ENCODE measurements at regions not wholly inside any gene's neighbourhood (a gene's known extent, or its start where the extent isn't known, plus 50 kb on each side); places are given as distances from the start of the nearest gene placed in this dataset.

DNA sequence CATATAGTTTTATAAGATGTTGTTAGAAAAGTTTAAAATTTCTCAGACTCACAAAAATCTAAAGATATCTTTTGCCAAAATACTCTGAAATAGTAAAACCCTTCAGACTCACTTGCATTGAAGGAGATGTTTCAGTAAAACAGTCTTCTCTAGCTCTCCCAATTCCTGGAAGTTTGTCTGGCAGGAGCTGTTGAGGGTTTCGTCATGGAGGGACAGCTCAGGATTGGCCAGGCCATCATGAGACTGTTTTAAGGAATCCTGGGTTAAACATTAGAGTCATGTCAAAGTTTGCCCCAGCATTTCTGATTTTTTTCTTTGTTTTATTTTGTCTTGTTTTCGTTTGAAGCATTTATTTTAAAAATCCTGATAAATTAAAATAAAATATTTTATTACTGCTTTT lies 293.8 kb upstream of the PBX1 start:
- Mint-ChIP-seq H3K36me3 (ENCODE audit: low read depth) (no peaks in the 10 kb centered on the region), H3K27me3 (ENCODE audit: low read depth) (no peaks in the 10 kb centered on the region), H3K4me1 (ENCODE audit: low read depth) (no peaks in the 10 kb centered on the region), H3K4me3 (no peak overlapping the region), H3K27ac (no peak overlapping the region), H3K9me3 (peaks cover 17% of the 10 kb centered on the region)
- DNase-seq (ENCODE audit: low spot score) = no peak

GRCh38 chr1:164272156-164272555 lies 286.8 kb upstream of the PBX1 start:
- H3K36me3 Mint-ChIP-seq (ENCODE audit: low read depth) = no peaks in the 10 kb centered on the region
- H3K9me3 Mint-ChIP-seq = peaks cover 24% of the 10 kb centered on the region
- H3K27ac Mint-ChIP-seq = no peak overlapping the region
- no peaks in the 10 kb centered on the region for H3K27me3 Mint-ChIP-seq (ENCODE audit: low read depth)
- no peak for DNase-seq (ENCODE audit: low spot score)
- no peaks in the 10 kb centered on the region for H3K4me1 Mint-ChIP-seq (ENCODE audit: low read depth)
- H3K4me3 Mint-ChIP-seq = no peak overlapping the region

- Mint-ChIP-seq H3K36me3 (ENCODE audit: low read depth) (no peaks in the 10 kb centered on the region), H3K4me3 (no peak overlapping the region), H3K4me1 (ENCODE audit: low read depth) (no peaks in the 10 kb centered on the region), H3K9me3 (peaks cover 33% of the 10 kb centered on the region), H3K27ac (no peak overlapping the region), H3K27me3 (ENCODE audit: low read depth) (no peaks in the 10 kb centered on the region)
- no peak for DNase-seq (ENCODE audit: low spot score)
Measured at GRCh38 chr1:164296172-164296571, 262.8 kb upstream of the PBX1 start.

DNA sequence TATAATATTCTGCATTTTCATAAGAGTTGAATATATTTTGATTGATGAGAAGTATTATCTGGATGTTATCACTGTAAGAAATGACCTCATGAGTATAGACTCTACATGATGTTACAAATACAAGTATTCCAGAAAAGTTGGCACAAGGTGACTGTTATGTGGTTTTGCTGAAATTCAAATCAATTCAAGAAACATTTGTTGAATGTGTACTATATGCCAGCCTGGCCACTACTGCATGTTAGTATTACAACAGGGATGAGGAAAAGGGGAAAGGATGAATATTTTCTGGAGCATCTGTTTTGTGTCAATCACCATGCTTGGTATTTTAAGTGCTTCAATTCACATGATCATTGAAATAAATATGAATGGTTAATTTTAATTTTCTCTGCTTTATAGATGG lies 250.9 kb upstream of the PBX1 start:
- no peak overlapping the region for H3K4me3 Mint-ChIP-seq
- no peaks in the 10 kb centered on the region for H3K4me1 Mint-ChIP-seq (ENCODE audit: low read depth)
- no peak for DNase-seq (ENCODE audit: low spot score)
- peaks cover 27% of the 10 kb centered on the region for H3K9me3 Mint-ChIP-seq
- H3K27me3 Mint-ChIP-seq (ENCODE audit: low read depth) = no peaks in the 10 kb centered on the region
- no peak overlapping the region for H3K27ac Mint-ChIP-seq
- H3K36me3 Mint-ChIP-seq (ENCODE audit: low read depth) = no peaks in the 10 kb centered on the region

DNA sequence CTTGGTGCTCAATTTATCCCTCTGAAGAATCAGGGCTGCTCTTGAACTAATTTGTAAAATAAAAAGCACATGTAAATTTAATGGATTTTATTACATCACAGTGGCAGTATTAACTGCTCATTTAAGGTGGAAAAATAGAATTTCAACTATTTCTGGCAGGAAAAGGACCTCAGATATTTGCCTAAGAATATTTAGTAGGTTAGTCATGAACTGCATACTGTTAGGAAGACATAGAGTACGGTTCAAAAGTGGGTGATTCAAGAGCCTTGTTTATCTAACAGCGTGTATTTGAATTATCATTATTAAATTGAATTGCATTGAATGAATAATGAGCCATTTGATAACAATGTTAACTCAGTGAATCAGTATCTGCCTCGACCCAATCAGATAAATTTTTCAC lies 248.8 kb upstream of the PBX1 start:
- Mint-ChIP-seq H3K36me3 (ENCODE audit: low read depth) (no peaks in the 10 kb centered on the region), H3K27me3 (ENCODE audit: low read depth) (no peaks in the 10 kb centered on the region), H3K4me1 (ENCODE audit: low read depth) (no peaks in the 10 kb centered on the region), H3K4me3 (no peak overlapping the region), H3K9me3 (peaks cover 24% of the 10 kb centered on the region), H3K27ac (no peak overlapping the region)
- DNase-seq (ENCODE audit: low spot score) = no peak

GRCh38 chr1:164311377-164311776 lies 247.6 kb upstream of the PBX1 start:
- Mint-ChIP-seq H3K4me1 (ENCODE audit: low read depth) (no peaks in the 10 kb centered on the region), H3K9me3 (peaks cover 24% of the 10 kb centered on the region), H3K27ac (no peak overlapping the region), H3K27me3 (ENCODE audit: low read depth) (no peaks in the 10 kb centered on the region), H3K36me3 (ENCODE audit: low read depth) (no peaks in the 10 kb centered on the region), H3K4me3 (no peak overlapping the region)
- DNase-seq (ENCODE audit: low spot score) = no peak

DNA sequence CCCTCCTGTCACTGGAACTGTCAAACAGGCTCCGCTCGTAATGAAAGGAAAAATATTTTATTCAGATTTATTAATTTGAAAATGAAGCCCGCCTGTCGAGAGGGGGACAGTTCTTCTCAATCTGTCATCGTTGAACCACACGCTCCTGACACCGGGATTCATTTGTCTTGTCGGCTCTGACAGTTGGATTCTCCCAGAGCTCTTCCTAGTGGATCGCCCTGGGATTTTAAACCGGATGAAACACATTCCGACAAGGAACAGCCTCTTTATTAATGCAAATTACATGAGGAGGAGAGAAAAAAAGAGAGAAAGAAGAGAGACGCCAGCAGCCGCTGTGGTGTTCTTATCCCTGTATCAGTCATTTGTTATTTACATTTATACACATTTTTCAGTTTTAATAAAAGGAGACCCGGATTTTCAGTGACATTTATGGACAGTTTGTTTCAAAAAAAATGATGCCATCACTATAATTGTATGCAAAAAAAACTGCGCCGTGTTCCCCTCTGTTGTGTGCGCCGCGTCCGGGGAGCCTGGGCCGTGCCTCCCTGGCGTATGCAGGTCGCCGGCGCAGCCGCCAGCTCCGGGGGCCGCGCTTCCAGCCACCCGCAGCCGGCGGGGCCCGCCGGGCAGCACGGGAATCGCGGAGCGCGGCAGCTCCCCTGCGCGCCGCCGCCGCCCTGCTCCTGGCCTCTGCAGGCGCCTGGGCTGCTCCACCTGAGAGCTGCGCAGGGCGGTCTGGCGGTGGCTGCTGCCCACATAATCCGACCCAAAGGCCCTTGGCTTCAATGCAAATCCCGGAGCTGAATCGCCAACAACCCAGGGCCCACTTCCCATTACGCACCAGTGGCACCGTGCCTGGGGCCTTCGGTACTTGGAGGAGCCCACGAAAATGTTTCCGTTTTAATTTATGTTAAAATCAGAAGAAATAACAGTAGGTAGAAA lies 237.9 kb upstream of the PBX1 start:
- peaks cover 4% of the 10 kb centered on the region for H3K27me3 Mint-ChIP-seq (ENCODE audit: low read depth)
- DNase-seq (ENCODE audit: low spot score) = no peak
- H3K4me3 Mint-ChIP-seq = no peak overlapping the region
- no peaks in the 10 kb centered on the region for H3K36me3 Mint-ChIP-seq (ENCODE audit: low read depth)
- no peaks in the 10 kb centered on the region for H3K4me1 Mint-ChIP-seq (ENCODE audit: low read depth)
- H3K9me3 Mint-ChIP-seq = peaks cover 3% of the 10 kb centered on the region
- H3K27ac Mint-ChIP-seq = no peak overlapping the region

- Mint-ChIP-seq H3K4me1 (ENCODE audit: low read depth) (no peaks in the 10 kb centered on the region), H3K36me3 (ENCODE audit: low read depth) (no peaks in the 10 kb centered on the region), H3K4me3 (no peak overlapping the region), H3K27ac (no peak overlapping the region), H3K27me3 (ENCODE audit: low read depth) (no peaks in the 10 kb centered on the region), H3K9me3 (peaks cover 10% of the 10 kb centered on the region)
- no peak for DNase-seq (ENCODE audit: low spot score)
Measured at GRCh38 chr1:164325786-164326185, 233.2 kb upstream of the PBX1 start.

DNA sequence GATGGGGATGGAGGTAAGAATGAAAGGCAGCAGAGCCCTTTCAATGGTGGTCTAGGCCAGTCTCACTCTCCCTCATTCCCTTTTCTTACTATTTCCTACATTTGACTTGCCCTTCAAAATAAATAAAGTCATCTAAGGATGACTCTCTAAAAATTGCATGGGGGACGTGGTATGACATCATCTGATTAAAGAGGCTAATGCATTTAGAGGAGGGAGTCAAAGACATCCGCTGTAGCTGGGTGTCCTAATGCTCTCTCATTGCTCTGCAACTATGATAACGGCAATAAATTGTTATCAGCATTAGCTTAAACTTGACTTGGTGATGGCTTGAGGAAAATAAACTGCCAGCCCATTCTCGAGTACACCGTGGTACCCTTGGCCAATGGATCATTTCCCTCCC lies 225.6 kb upstream of the PBX1 start:
- Mint-ChIP-seq H3K4me1 (ENCODE audit: low read depth) (no peaks in the 10 kb centered on the region), H3K27ac (no peak overlapping the region), H3K27me3 (ENCODE audit: low read depth) (no peaks in the 10 kb centered on the region), H3K36me3 (ENCODE audit: low read depth) (no peaks in the 10 kb centered on the region), H3K4me3 (no peak overlapping the region), H3K9me3 (peaks cover 36% of the 10 kb centered on the region)
- DNase-seq (ENCODE audit: low spot score) = no peak

DNA sequence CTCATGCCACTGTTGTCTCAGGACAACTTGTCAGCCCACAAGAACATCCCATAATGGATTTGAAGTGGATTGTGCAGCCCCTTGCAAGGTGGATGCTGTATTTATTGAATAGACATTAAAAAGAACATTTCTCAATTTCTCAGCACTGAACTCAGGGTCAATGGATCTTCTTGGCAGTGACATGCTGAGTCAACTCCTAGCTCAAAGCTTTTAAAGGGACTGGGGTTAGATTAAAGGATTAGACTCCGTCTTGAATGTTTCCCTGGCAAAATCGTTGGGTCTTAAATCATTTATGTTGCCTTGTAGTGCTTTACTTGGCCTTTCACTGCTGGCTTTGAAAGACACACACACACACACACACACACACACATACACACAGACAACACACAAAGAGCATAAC lies 221.6 kb upstream of the PBX1 start:
- Mint-ChIP-seq H3K27ac (no peak overlapping the region), H3K27me3 (ENCODE audit: low read depth) (no peaks in the 10 kb centered on the region)

GRCh38 chr1:164337885-164338284 lies 221.1 kb upstream of the PBX1 start:
- Mint-ChIP-seq H3K4me1 (ENCODE audit: low read depth) (no peaks in the 10 kb centered on the region), H3K27me3 (ENCODE audit: low read depth) (no peaks in the 10 kb centered on the region), H3K27ac (no peak overlapping the region), H3K9me3 (peaks cover 41% of the 10 kb centered on the region), H3K36me3 (ENCODE audit: low read depth) (no peaks in the 10 kb centered on the region), H3K4me3 (no peak overlapping the region)
- no peak for DNase-seq (ENCODE audit: low spot score)

More for the DNA sequence above, 221.6 kb upstream of the PBX1 start:
- Mint-ChIP-seq H3K9me3 (peaks cover 40% of the 10 kb centered on the region), H3K4me3 (no peak overlapping the region), H3K4me1 (ENCODE audit: low read depth) (no peaks in the 10 kb centered on the region), H3K36me3 (ENCODE audit: low read depth) (no peaks in the 10 kb centered on the region)
- no peak for DNase-seq (ENCODE audit: low spot score)

- no peaks in the 10 kb centered on the region for H3K27me3 Mint-ChIP-seq (ENCODE audit: low read depth)
- peaks cover 33% of the 10 kb centered on the region for H3K9me3 Mint-ChIP-seq
- H3K36me3 Mint-ChIP-seq (ENCODE audit: low read depth) = no peaks in the 10 kb centered on the region
- DNase-seq (ENCODE audit: low spot score) = no peak
- H3K4me1 Mint-ChIP-seq (ENCODE audit: low read depth) = no peaks in the 10 kb centered on the region
- no peak overlapping the region for H3K4me3 Mint-ChIP-seq
- no peak overlapping the region for H3K27ac Mint-ChIP-seq
Measured at GRCh38 chr1:164343189-164343588, 215.8 kb upstream of the PBX1 start.

DNA sequence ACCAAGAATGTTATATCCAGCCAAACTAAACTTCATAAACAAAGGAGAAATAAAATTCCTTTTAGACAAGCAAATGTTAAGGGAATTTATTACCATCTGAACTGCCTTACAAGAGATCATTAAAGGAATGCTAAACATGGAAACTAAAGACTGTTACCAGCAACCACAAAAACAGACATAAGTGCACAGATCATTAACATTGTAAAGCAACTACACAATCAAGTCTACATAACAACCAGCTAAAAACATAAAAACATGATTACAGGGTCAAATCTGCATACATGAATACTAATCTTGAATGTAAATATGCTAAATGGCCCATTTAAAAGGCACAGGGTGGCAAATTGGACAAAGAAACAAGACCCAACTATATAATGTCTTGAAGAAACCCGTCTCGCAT lies 211.0 kb upstream of the PBX1 start:
- H3K27ac Mint-ChIP-seq = no peak overlapping the region
- H3K4me3 Mint-ChIP-seq = no peak overlapping the region
- H3K9me3 Mint-ChIP-seq = peaks cover 42% of the 10 kb centered on the region
- no peaks in the 10 kb centered on the region for H3K4me1 Mint-ChIP-seq (ENCODE audit: low read depth)
- H3K36me3 Mint-ChIP-seq (ENCODE audit: low read depth) = no peaks in the 10 kb centered on the region
- no peak for DNase-seq (ENCODE audit: low spot score)
- no peaks in the 10 kb centered on the region for H3K27me3 Mint-ChIP-seq (ENCODE audit: low read depth)

- Mint-ChIP-seq H3K4me3 (no peak overlapping the region), H3K27me3 (ENCODE audit: low read depth) (no peaks in the 10 kb centered on the region), H3K9me3 (peaks cover 35% of the 10 kb centered on the region), H3K27ac (no peak overlapping the region), H3K4me1 (ENCODE audit: low read depth) (no peaks in the 10 kb centered on the region), H3K36me3 (ENCODE audit: low read depth) (no peaks in the 10 kb centered on the region)
- no peak for DNase-seq (ENCODE audit: low spot score)
Measured at GRCh38 chr1:164356511-164356910, 202.5 kb upstream of the PBX1 start.

- H3K4me3 Mint-ChIP-seq = no peak overlapping the region
Measured at GRCh38 chr1:164360265-164360664, 198.7 kb upstream of the PBX1 start.

More at GRCh38 chr1:164360265-164360664, 198.7 kb upstream of the PBX1 start:
- Mint-ChIP-seq H3K27me3 (ENCODE audit: low read depth) (no peaks in the 10 kb centered on the region), H3K9me3 (peaks cover 38% of the 10 kb centered on the region), H3K27ac (no peak overlapping the region), H3K4me1 (ENCODE audit: low read depth) (no peaks in the 10 kb centered on the region), H3K36me3 (ENCODE audit: low read depth) (no peaks in the 10 kb centered on the region)
- DNase-seq (ENCODE audit: low spot score) = no peak
